Stimulated activated CD4-positive, alpha-beta T cell treated with anti-CD3 and anti-CD28 coated beads, Interleukin-1b, Interleukin-23, amount 100 ng/mL, for 24 hours (primary cell): ENCODE measurements at regions not wholly inside any gene's neighbourhood (a gene's known extent, or its start where the extent isn't known, plus 50 kb on each side); places are given as distances from the start of the nearest gene placed in this dataset.
"Not testable (repeated sequence)": the region's sequence is repeated elsewhere in the genome, so short reads cannot be mapped to it uniquely, and the experiment has no call there.

Experiments used
- DNase-seq, 4 experiments: peaks; one replicate each; pipeline ENCODE4 v3.0.0-alpha.2; 2020; ENCODE audit warnings: low read depth in 4 of 4, low spot score in 1 of 4

GRCh38 chr13:22944378-22944777 lies 236.4 kb upstream of the SGCG start:
- no peak for DNase-seq

- no peak for DNase-seq
Measured at GRCh38 chr13:22945321-22946226, 235.2 kb upstream of the SGCG start.

- DNase-seq, result no peak
Measured at GRCh38 chr13:22948421-22948820, 232.4 kb upstream of the SGCG start.

GRCh38 chr13:22952018-22952417 lies 228.8 kb upstream of the SGCG start:
- DNase-seq, result not testable (repeated sequence)

- not testable (repeated sequence) for DNase-seq
Measured at GRCh38 chr13:22955147-22955546, 225.6 kb upstream of the SGCG start.

GRCh38 chr13:22956456-22957115 lies 224.2 kb upstream of the SGCG start:
- not testable (repeated sequence) for DNase-seq

- DNase-seq, result not testable (repeated sequence)
Measured at GRCh38 chr13:22959859-22960258, 220.9 kb upstream of the SGCG start.

GRCh38 chr13:22960827-22961226 lies 220.0 kb upstream of the SGCG start:
- DNase-seq, result no peak

GRCh38 chr13:22961342-22961741 lies 219.4 kb upstream of the SGCG start:
- DNase-seq, result not testable (repeated sequence)

GRCh38 chr13:22961835-22962537 lies 218.8 kb upstream of the SGCG start:
- DNase-seq, result no peak

- DNase-seq, result not testable (repeated sequence)
Measured at GRCh38 chr13:22963384-22964053, 217.3 kb upstream of the SGCG start.

- DNase-seq, result no peak
Measured at GRCh38 chr13:22964245-22964966, 216.4 kb upstream of the SGCG start.

GRCh38 chr13:22965011-22965857 lies 215.5 kb upstream of the SGCG start:
- not testable (repeated sequence) for DNase-seq

GRCh38 chr13:22965858-22966239 lies 214.9 kb upstream of the SGCG start:
- not testable (repeated sequence) for DNase-seq

GRCh38 chr13:22966753-22967152 lies 214.0 kb upstream of the SGCG start:
- not testable (repeated sequence) for DNase-seq

GRCh38 chr13:22967669-22968068 lies 213.1 kb upstream of the SGCG start:
- DNase-seq, result no peak

GRCh38 chr13:22979952-22980351 lies 200.8 kb upstream of the SGCG start:
- DNase-seq, result no peak

- no peak for DNase-seq
Measured at GRCh38 chr13:22980936-22981335, 199.8 kb upstream of the SGCG start.

GRCh38 chr13:22993148-22993547 lies 187.6 kb upstream of the SGCG start:
- no peak for DNase-seq

GRCh38 chr13:23003446-23003845 lies 177.3 kb upstream of the SGCG start:
- DNase-seq, result no peak
